Ectodermal cell (in vitro differentiated cells): ENCODE measurements at regions not wholly inside any gene's neighbourhood (a gene's known extent, or its start where the extent isn't known, plus 50 kb on each side); places are given as distances from the start of the nearest gene placed in this dataset.

Experiments used
- H3K27ac ChIP-seq: 2 replicates; pipeline ENCODE4 v1.7.0; 2013; ENCODE audit warnings: mild to moderate bottlenecking, low read depth, low read length; ENCODE audit not compliant: insufficient read depth, poor library complexity, severe bottlenecking
- H3K27me3 ChIP-seq: 2 replicates; pipeline ENCODE4 v1.7.0; 2013; ENCODE audit warnings: mild to moderate bottlenecking, low read length; ENCODE audit not compliant: insufficient read depth, control insufficient read depth, poor library complexity, severe bottlenecking
- H3K36me3 ChIP-seq: one replicate; pipeline ENCODE4 v1.7.0; 2013; ENCODE audit warnings: low read length; ENCODE audit not compliant: control insufficient read depth, insufficient read depth
- H3K4me1 ChIP-seq: one replicate; pipeline ENCODE4 v1.7.0; 2013; ENCODE audit warnings: low read length; ENCODE audit not compliant: control insufficient read depth, insufficient read depth
- H3K4me3 ChIP-seq: 2 replicates; pipeline ENCODE4 v1.7.0; 2013; ENCODE audit warnings: low read depth, low read length, control low read depth; ENCODE audit not compliant: insufficient read depth
- H3K9me3 ChIP-seq: 2 replicates; pipeline ENCODE4 v1.7.0; 2013; ENCODE audit warnings: mild to moderate bottlenecking, low read length, moderate library complexity; ENCODE audit not compliant: control insufficient read depth
- WGBS, 2 experiments: methylation state at CpG; one replicate each; pipeline ENCODE4 v1.1.7; 2013; ENCODE audit warnings: missing lambda C conversion rate in 2 of 2; 5-methylcytosine and 5-hydroxymethylcytosine counted together

GRCh38 chr3:23076437-23076836 is 126.7 kb upstream of the UBE2E2 start:
- Histone ChIP-seq H3K4me1 (no peaks in the 10 kb centered on the region), H3K27me3 (no peaks in the 10 kb centered on the region), H3K9me3 (no peaks in the 10 kb centered on the region), H3K27ac (no peak overlapping the region), H3K36me3 (no peaks in the 10 kb centered on the region), H3K4me3 (no peak overlapping the region)
- 94 to 100% methylated on average over 2 of the region's 2 CpGs for WGBS, 2 experiments

- Histone ChIP-seq H3K4me3 (no peak overlapping the region), H3K4me1 (no peaks in the 10 kb centered on the region), H3K27me3 (no peaks in the 10 kb centered on the region), H3K27ac (no peak overlapping the region), H3K36me3 (no peaks in the 10 kb centered on the region), H3K9me3 (no peaks in the 10 kb centered on the region)
- WGBS, 2 experiments, result 95% methylated on average over 4 of the region's 4 CpGs
Measured at GRCh38 chr3:23077126-23077525, 126.0 kb upstream of the UBE2E2 start.

- no peaks in the 10 kb centered on the region for H3K4me1 ChIP-seq
- 68 to 74% methylated on average over 5 to 6 of the region's 6 CpGs for WGBS, 2 experiments
- no peaks in the 10 kb centered on the region for H3K9me3 ChIP-seq
- no peak overlapping the region for H3K27ac ChIP-seq
- H3K27me3 ChIP-seq, result no peaks in the 10 kb centered on the region
- H3K36me3 ChIP-seq, result no peaks in the 10 kb centered on the region
- no peak overlapping the region for H3K4me3 ChIP-seq
Measured at GRCh38 chr3:23078735-23079134, 124.4 kb upstream of the UBE2E2 start.

GRCh38 chr3:23079976-23080375 is 123.2 kb upstream of the UBE2E2 start:
- Histone ChIP-seq H3K27me3 (no peaks in the 10 kb centered on the region), H3K9me3 (no peaks in the 10 kb centered on the region), H3K4me1 (no peaks in the 10 kb centered on the region), H3K4me3 (no peak overlapping the region), H3K36me3 (no peaks in the 10 kb centered on the region), H3K27ac (no peak overlapping the region)
- WGBS, 2 experiments, result 91% methylated on average over 6 to 7 of the region's 7 CpGs

DNA sequence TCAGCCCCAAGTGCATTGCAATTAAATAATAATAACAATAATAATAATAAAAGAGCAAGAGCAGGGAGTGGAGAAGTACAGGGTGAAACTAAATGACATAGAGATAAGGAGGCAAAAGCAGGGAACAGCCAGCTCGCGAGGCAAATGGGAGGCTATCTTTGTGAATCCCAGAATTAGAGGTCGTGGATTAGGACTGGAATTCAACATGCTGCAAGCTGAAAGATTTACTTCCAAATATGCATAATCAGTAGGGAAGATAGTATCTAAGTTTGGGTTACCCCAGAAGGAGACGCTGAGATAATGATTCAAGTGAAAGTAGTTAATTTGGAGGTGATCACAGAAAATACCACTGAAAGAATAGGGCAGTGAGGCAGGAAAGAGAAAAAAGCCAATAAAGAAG is 119.4 kb upstream of the UBE2E2 start:
- H3K27ac ChIP-seq, result no peak overlapping the region
- H3K4me3 ChIP-seq, result no peak overlapping the region
- peaks cover 4% of the 10 kb centered on the region for H3K4me1 ChIP-seq
- no peaks in the 10 kb centered on the region for H3K36me3 ChIP-seq
- WGBS, 2 experiments, result 91 to 96% methylated on average over 4 of the region's 4 CpGs
- no peaks in the 10 kb centered on the region for H3K9me3 ChIP-seq
- H3K27me3 ChIP-seq, result no peaks in the 10 kb centered on the region

- H3K27ac ChIP-seq, result no peak overlapping the region
- H3K27me3 ChIP-seq, result no peaks in the 10 kb centered on the region
- H3K4me1 ChIP-seq, result peaks cover 4% of the 10 kb centered on the region
- H3K9me3 ChIP-seq, result no peaks in the 10 kb centered on the region
- H3K4me3 ChIP-seq, result no peak overlapping the region
- no peaks in the 10 kb centered on the region for H3K36me3 ChIP-seq
Measured at GRCh38 chr3:23084367-23084766, 118.8 kb upstream of the UBE2E2 start.

DNA sequence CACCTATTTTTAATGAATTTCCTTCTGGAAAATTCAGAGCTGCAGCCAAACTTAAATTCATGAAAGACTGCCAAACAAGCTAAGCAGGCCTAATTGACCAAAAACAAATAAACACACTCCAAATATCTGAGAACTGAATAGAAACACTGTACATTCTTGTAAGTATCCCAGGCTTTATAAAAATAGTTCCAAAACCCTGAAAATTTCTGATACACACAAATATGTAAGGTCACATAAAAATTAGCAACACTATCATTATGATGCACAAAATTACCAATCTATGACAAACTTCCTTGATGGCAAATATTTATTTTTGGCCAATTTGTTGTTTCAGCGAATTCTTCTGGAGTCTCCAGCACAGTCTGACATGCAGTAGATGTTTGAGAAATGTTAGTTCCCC is 117.9 kb upstream of the UBE2E2 start:
- peaks cover 4% of the 10 kb centered on the region for H3K4me1 ChIP-seq
- no peaks in the 10 kb centered on the region for H3K27me3 ChIP-seq
- H3K36me3 ChIP-seq, result no peaks in the 10 kb centered on the region
- H3K27ac ChIP-seq, result no peak overlapping the region
- H3K4me3 ChIP-seq, result no peak overlapping the region
- 91 to 100% methylated on average over 1 of the region's 1 CpG for WGBS, 2 experiments
- no peaks in the 10 kb centered on the region for H3K9me3 ChIP-seq

DNA sequence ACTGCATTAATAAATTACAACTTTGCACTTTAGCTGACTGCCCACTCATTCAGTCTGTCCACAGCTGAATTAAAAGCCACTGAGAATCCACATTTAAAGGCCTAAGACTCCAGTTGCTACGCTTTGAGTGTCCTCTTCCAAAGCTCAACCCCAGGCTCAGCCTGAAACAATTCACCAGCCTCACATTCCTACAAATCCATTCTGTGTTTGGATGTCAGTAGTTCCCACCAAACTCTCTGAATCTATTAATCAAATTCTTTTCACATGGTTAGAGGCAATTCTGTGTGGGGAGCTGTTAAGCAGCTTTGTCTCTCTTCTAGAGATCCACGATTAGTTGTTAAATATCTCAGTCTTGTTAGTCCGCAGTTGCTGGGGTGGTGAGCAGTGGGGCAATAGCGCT is 116.8 kb upstream of the UBE2E2 start:
- Histone ChIP-seq H3K4me1 (peaks cover 4% of the 10 kb centered on the region), H3K36me3 (no peaks in the 10 kb centered on the region), H3K9me3 (no peaks in the 10 kb centered on the region), H3K4me3 (no peak overlapping the region), H3K27ac (peak overlapping the region; percentile 18), H3K27me3 (no peaks in the 10 kb centered on the region)
- 77 to 84% methylated on average over 4 of the region's 4 CpGs for WGBS, 2 experiments

DNA sequence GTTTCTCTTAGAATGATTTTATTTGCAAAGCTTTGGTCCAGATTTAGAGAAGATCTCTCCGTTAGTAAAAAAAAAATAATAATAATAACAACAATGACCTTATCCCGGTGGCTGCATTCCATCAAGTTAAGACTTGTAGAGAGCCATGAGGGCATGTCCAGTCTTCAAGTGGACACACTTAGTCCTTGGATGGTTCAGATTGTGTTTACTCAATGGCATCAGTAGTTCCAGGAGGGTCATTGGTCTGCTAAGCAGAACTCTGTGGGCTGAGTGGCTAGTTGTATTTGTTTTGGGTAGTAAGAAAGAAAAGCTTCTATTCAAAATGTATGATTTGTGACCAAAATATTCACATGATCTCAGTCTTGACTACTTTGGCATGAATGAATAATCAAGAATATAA is 116.3 kb upstream of the UBE2E2 start:
- Histone ChIP-seq H3K9me3 (no peaks in the 10 kb centered on the region), H3K4me1 (peaks cover 4% of the 10 kb centered on the region), H3K36me3 (no peaks in the 10 kb centered on the region), H3K4me3 (no peak overlapping the region), H3K27ac (no peak overlapping the region), H3K27me3 (no peaks in the 10 kb centered on the region)
- 96% methylated on average over 1 of the region's 2 CpGs for WGBS, 2 experiments

DNA sequence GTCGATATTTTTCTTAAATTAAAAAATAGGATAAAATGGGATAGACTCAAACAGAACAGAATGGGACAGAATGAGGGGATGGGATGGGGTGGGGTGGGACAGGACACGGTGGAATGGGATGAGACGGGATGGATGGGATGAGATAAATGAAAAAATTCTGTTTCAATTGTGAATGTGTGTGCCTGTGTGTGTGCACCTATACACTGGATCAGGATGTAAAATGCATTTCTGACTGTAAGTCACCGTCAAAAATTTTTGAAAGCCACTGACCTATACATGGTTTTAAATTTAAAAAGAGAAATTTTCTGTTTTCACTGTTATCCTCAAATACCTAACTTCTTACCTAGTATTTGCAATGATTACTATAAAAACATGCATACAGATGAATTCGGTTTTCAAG is 108.7 kb upstream of the UBE2E2 start:
- Histone ChIP-seq H3K4me3 (no peak overlapping the region), H3K27ac (no peak overlapping the region), H3K27me3 (no peaks in the 10 kb centered on the region), H3K9me3 (no peaks in the 10 kb centered on the region), H3K36me3 (no peaks in the 10 kb centered on the region), H3K4me1 (no peaks in the 10 kb centered on the region)
- WGBS, 2 experiments, result 96 to 100% methylated on average over 3 to 5 of the region's 5 CpGs

- WGBS, 2 experiments, result 93 to 98% methylated on average over 4 of the region's 4 CpGs
- Histone ChIP-seq H3K9me3 (no peaks in the 10 kb centered on the region), H3K4me1 (no peaks in the 10 kb centered on the region), H3K36me3 (no peaks in the 10 kb centered on the region), H3K4me3 (no peak overlapping the region), H3K27ac (no peak overlapping the region), H3K27me3 (no peaks in the 10 kb centered on the region)
Measured at GRCh38 chr3:23094890-23095462, 108.2 kb upstream of the UBE2E2 start.
